AG09319 (cell line): ENCODE measurements at regions not wholly inside any gene's neighbourhood (a gene's known extent, or its start where the extent isn't known, plus 50 kb on each side); places are given as distances from the start of the nearest gene placed in this dataset.
A peak's percentile ranks its signal among the peaks of the same experiment; 100 is the strongest.

Experiments
- DNase-seq: peaks from one replicate; pipeline ENCODE4 v3.0.0-alpha.2; 2010; ENCODE audit warnings: low read depth; ENCODE audit errors: extremely low read depth
- CTCF ChIP-seq: IDR thresholded peaks from 2 replicates; pipeline ENCODE4 v1.5.1; 2011; ENCODE audit warnings: low read depth, mild to moderate bottlenecking, inconsistent platforms, low read length, moderate library complexity

DNA sequence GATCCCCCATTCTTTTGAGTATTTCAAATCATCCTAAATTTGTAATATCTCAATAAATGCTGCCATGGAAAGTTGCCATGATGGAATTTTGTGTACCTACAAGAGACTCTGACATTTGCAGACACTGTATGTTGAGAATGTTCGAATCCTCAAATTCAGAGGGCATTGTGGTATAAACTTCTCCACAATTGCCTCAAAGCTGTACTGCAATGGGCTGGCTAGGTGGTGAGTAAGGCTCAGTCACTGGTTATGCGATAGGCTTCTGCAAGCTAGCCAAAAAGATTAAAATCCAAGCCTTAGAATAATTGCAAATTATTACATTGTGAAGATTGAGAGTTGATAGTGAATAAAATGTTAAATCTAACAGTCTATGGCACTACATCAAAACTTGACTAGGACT, 130.2 kb upstream of the CEP162 start:
- TF ChIP-seq CTCF, result no peak
- no peak for DNase-seq

DNA sequence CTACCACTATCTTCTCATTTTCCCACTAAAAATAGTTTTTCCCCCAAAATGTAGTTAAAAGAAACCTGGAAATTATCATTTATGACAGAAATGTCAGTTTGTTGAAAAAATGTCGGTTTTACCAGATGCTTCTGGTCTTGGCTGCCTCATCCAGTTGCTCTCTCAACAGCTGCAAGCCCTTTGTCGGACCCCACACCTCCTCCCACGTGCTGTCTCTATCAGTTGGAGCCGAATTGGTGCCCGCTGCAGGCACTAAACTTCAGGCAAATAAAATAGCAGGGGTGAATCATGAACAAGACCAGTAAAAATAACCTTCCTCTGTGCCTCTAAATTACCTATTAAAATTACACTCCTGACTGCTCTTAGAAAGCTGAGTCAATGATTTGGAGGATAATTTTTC, 129.5 kb upstream of the CEP162 start:
- no peak for DNase-seq
- TF ChIP-seq CTCF, result no peak

GRCh38 chr6:84353459-84354423, 126.3 kb upstream of the CEP162 start:
- no peak for DNase-seq
- TF ChIP-seq CTCF, result no peak

- no peak for TF ChIP-seq CTCF
- DNase-seq, result no peak
Measured at GRCh38 chr6:84350397-84350796, 123.0 kb upstream of the CEP162 start.

DNA sequence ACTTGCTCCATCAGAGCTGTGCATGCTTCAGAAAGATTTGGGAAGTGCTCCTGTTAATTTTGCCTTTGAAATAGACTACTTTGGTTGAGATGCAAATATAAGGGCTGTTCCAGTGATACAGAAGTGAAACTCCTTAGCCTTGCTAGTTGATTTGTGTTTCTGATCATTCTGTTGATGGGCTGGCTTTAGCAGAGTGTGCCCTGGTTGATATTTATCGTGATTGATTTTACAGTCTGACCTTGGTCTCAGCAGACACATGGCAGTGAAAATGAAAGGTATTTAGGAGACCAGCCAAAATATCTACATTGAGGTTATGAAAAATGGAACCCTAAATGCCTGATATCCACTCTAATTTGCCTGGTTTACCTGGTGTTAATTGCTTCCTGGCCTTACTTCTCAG, 122.1 kb upstream of the CEP162 start:
- no peak for DNase-seq
- no peak for TF ChIP-seq CTCF

DNA sequence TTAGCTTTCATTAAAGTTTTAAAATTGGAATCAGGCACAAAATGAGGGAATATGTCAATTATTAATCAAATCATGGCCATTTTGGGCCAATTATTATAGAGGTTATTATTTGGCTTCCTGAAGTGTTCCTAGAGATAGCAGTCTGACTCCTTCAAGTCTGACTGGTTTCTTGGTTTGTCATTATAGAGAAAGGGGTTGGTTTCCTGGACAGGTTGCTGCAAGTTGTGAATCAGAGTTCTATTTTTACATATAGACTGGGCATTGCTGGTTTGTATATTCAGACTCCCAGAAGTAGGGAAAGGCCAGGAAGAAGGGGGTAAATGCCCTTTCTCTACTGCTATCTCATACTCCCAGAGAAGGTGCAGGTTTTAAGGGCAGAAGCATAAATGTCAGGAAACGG, 121.4 kb upstream of the CEP162 start:
- no peak for DNase-seq
- no peak for TF ChIP-seq CTCF

- peak; percentile 34 for TF ChIP-seq CTCF
- no peak for DNase-seq
Measured at GRCh38 chr6:84346372-84346771, 118.9 kb upstream of the CEP162 start.
